Right renal cortex interstitium (tissue), 3 donors: ENCODE measurements at regions not wholly inside any gene's neighbourhood (a gene's known extent, or its start where the extent isn't known, plus 50 kb on each side); places are given as distances from the start of the nearest gene placed in this dataset.

Source experiments
- DNase-seq, 3 donors: peaks; one replicate each; pipeline ENCODE4 v3.0.0-alpha.2; 2013; ENCODE audit warnings: low read depth in 3 of 3, low spot score in 2 of 3

DNA sequence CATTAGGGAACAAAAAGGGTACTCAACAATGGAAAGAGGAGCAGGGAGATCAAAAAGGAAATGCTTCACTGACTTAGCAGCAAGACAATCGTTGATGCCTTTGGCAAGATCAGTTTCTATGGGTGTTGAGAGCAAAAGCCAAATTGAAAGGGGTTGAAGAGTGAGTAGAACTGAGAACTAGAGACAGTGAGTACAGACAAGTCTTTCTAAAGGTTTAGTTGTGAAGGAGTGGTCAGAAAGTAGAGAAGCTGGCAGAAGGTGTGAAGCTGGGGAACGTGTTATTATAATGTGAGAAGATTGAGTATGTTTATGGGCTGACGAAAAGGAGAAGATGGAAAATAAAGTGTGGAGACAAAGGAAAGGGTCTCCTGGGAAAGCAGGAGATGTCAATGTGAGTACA, 221.2 kb upstream of the USP25 start:
- DNase-seq = no peak

DNA sequence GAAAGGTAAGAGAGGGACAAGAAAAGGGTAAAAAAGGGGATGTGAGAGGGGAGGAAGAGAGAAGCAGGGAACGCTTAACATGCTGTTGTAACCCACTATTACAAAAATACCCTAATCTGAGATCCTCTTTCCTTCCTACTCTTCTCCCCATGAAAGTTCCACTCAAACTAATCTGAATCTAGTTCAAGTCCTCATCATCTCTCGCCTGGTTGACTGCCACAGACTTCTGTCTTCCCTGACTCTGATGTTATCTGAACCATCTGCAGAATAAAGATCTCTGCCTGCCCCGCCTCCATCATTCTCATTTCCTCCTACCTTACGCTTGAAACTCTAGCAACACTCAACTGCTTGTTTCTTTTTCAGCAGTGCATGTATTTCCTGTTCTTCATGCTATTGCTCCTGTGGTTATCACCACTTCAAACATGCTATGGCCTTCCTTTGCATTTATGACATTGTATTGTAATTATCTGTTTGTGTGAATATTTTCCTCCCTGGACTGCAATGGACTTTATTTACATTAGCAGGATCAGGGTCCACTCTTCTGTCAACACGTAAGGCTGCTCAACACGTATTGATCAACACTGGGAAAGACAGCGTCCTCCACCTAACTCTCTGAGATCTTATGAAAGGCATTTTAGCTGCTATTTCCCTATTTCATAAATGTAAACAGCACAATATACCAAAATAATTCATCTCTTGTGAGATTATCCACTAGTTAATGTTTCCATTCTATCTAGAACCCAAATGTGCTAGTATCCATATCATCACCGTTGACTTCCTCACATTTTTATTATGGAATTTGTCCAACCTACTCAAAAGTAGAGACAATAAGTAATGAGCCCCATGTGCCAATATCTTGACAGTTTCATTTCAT, 215.5 kb upstream of the USP25 start:
- DNase-seq = no peak

DNA sequence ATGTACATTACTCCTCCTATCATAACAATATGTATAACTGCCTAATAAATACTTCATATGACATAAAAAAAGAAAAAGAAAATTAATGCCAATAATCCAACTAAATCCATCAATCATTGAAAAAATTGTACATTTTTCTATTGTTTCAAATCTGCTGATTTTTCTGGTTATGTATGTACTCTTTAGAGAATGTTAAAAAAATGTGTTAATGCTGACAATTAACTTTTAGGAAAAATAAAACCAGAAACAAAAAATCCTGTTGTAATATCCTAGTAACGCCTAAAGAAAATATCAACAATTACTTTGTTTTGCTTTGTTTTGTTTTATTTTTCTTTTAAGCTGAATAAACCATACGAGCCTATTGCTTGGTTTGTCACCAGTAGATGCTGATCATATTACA, 213.9 kb upstream of the USP25 start:
- no peak for DNase-seq

DNA sequence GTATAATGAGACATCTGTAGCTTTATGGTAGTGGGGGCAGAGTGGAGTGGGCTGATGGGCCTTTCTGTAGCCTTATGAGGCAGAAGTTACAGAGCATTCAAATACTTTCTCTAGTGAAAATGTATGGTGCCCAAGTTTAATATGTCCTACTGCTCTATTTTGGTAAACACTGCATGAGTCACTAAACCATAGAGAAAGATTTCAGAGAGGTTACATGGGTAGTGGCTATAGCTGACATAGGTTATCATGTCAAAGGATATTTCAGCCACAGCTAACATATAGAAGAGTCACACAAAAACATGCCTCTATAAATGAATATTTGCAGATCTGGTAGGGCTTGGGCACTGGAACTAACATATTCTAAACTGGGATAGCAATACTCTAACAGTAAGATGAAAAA, 212.4 kb upstream of the USP25 start:
- no peak for DNase-seq

DNA sequence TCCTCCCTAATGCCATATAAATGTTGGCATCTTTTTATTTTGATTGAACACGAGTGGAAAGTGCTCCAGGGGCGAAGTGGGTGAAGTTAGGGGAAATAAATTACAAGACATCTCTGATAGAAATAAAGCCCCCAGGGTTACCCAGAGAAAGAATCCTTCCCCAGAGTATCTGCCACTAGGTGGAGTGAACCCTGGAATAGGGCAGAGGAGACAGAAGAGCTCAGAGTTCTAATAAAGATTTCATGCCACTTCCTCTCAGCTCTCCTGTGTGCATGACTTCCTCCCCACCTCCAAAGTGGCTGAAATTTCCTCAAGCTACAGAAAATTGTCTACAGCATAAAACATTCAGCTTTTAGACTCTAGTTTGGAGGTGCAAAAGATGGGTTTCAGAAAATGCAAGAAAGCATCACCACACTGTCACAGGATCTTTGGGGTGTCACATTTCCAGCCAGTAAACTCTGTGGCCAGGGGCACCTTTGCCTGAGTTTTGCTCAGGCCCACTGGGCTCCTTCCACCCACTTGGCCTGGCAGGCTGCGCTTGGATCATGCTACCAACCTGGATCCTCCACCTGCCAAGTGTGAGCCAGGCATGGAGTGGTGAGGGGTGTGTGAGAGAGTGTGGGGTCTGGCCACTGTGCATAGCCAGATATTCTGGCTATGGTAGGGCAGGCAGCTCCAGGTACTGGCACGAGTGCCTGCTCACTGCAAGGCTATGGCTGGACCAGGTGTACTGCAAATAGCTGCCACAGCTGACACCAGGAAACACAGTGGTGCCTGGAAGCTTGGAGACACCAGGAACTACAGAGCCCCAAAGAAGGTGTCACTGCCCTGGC, 208.8 kb upstream of the USP25 start:
- DNase-seq = no peak

DNA sequence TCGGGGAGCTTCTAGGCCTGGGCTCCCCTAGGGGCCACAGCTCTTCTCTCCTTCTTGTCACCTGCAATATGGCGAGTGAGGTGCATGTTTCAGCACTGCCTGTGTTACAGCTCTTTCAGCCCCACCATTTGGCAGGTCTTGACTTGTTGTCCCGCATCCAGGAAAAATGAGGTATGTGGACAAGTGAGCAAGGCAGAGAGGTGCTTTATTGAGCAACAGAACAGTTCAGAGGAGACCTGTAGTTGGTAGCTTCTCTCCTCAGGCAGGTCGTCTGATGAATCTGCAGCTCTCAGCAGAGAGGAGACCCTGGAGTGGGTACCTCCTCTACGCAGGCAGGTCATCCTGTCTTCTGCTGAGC, 208.2 kb upstream of the USP25 start:
- no peak for DNase-seq

DNA sequence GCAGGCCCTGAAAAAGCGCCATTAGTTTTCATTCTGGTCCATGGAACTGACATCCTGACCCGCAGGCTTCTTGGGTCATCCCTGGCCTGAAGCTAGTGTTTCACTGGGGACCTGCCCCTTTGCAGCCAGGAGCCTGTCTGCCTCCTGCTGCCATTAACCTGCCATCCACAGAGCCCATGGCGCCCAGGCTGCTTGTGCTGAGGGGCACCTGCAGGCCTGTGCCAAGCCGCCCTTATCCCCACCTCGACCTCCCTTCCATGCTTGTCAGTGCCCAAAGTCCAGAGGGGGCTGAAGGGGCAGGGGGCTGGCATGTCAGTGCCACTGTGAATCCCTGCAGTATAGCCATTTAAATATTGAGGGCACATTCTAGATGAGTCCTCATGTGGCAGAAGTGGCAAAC, 207.6 kb upstream of the USP25 start:
- no peak for DNase-seq

DNA sequence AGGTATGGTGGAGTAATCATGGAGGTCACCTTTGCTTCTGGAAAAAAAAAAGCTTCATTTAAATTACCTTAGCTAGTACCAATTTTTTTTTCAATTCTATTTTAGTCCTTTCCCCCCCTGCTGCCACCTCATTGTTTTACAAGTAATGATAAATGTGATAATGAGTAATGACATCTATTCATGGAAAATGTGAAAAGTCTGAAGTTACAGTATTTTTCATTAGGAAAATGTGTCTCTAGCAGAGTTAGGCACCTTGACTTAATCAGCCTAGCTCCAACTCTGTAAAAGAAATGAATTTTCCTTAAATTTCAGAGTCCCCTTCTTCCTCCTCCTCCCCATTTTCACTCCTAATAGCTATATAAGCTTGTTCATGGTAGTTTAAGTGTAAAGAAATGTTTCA, 204.9 kb upstream of the USP25 start:
- DNase-seq = no peak

DNA sequence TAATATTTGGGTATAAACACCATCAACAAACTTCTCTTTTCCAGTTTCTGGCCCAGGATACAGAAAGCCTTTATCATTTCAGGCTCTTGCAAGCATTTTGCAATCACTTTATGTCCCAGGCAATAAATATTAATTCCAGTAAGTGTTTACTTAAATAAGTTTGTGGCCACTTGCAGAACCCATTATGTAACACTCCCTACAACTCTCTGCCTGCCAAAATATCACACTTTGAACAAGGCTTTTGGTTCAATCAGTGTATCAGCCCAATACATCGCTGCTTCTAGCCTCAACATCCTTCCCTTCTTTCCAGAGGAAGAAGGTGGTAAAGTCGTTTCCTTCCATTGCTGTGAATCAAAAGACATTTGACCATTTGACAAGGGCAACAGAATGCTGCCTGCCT, 203.0 kb upstream of the USP25 start:
- no peak for DNase-seq

DNA sequence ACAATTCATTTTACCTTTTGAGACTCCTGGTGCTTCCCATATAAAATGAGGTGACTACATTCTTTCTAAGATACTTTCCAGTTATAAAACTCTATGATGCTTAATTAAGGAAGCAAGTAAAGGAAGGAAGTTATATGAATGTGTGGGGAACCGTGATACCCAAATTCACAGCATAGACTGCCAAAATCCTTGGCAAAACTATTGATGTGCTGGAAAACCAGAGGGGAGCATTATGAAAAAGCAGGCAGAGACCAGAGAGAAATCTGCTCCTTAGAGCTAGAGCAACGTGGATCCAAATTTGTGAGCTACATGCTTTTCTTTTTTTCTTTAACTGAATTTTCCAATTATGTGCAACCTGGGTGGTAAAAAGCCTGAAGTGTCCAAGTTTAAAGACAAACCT, 201.4 kb upstream of the USP25 start:
- DNase-seq = no peak

DNA sequence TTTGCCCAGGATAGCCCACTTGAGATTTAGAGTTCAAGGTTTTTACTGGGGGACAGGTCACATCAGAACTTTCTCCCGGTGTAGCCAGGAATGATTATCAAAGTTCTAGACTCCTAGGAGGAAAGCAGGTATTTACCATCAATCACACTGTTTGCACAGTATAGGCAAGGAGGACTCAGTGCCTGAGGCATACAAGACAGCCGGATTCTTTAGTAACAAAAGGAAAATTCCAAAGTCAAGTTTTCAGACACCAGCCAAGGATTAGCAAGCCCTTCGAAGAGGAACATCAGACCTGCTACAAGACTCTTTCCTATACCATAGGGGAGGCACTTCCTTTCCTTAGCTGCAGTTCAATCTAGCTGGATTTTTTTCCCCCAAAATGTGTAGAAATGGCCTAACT, 197.8 kb upstream of the USP25 start:
- DNase-seq = no peak

DNA sequence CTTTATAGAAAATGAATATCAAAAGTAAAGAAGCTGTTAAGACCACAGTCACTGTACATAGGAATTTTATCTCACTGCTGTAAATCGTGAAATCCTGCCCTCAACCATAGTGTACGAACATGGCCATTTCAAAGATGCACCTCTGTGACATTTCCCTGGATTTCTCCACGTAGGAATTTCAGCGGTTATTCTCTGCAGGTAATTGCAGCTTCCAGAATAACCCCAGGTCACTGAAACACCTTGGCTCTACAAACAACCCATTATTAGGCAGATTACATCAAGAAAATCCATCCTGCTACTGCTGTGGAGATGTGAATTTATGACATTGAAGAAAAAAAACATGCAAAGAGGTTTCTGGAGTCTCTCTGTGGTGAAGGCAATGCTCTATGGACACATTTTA, 196.2 kb upstream of the USP25 start:
- no peak for DNase-seq

DNA sequence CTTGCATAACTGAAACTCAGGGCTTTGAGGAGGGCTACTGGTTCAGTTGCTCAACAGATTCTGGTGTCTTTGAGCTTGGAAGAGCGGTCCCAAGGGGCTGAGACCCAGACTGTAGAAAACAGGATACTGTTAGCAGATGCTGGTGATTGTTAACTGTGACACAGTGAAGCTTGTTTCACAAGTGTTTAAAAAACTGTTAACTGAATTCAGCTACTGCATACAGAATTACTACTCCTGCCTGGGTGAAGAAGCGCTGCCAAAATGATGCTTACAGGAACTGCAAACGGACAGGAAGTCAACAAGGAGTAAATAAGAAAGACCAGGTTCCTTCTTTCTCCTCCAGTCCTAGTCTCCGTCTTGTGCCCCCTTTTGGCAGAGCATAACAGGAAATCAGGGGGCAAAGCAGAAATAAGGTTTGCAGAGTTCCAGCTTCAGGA, 195.3 kb upstream of the USP25 start:
- DNase-seq = no peak

DNA sequence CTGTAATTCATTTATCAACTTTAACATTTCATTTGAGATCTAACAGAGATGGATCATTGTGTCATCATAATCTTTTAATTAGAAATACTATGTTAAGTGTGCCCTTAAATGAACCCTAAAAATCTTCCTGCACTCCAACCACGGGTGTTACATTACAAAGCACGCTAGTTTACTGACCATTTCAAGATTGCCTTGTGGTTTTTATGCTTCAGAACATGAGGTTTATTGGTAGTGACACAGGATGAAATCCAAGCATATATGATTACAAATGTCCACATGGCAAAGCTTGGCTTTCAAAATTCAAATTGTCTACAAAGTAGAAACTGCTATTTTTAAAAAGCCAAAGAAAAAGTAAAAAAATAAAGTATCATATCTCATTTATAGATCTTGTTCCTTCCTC, 190.4 kb upstream of the USP25 start:
- DNase-seq = no peak

DNA sequence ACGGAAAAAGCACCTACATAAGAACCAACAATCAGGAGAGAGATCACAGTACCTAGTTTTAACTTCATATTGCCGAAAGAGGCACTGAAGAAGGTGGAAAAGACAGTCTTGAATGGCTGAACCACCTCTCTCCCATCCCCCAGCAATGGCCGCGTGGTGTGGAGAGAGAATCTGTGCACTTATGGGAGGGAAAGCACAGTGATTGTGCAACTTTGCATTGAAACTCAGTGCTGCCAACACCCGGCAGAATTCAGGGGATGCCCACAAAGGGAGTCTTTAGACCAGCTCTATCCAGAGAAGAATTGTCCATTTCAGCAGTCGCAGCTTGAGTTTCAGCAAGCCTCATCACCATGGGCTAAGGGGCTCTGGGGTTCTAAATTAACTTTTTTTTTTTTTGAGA, 186.3 kb upstream of the USP25 start:
- DNase-seq = no peak

DNA sequence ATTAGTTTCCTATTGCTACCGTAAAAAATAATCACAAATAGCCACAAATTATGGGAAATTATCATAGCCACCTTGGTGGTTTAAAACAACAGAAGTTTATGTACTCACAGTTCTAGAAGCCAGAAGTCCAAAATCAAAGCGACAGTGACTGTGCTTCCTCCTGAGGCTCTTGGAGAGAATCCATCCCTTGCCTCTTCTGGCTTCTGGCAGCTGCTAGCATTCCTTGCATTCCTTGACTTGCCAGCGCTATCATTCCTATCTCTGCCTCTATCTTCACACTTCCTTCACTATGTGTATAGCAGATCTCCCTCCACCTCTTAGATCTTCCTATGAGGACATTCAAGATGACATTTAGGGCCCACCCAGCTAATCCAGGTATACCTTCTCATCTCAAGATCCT, 180.1 kb upstream of the USP25 start:
- DNase-seq = no peak

DNA sequence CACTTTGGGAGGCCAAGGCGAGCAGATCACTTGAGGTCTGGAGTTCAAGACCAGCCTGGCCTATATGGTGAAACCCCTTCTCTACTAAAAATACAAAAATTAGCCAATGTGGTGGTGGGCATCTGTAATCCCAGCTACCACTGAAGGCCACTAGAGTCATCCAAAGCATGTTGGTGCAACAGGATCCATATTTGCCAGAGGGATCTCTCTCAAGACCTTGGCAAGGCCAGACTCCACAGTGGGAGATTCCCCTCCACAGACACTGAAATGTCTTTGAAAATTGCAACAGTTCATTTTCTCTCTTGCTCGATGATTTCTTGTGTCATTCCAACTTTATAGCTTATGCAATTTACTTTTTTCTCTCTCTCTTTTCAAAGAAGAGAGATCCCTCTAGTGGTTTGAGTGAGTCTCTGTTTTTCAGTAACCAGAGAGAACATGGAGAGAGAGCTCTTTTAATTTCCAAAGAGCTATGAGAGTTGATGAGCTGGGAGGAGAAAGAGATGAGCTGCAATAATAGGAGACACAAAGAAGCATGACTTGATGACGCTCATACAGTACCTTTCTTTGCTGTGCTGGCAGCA, 176.8 kb upstream of the USP25 start:
- no peak for DNase-seq

DNA sequence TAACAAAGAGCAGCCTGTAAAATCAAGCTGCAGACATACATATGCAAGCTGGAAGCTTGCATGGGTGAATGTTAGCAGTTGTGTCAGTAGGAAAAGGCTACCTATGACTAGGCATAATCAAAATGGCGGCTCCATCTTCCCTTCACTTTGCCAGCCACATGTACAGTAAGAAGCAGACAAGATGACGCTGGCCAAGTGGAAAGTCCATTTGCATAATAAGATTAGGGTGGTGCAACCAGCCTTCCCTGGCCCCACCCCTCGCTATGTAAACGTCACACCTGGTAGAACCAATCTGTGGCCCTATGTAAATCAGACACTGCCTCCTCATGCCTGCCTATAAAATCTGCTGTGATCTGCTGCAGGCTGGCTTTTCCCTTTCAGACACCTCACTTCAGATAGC, 171.9 kb upstream of the USP25 start:
- no peak for DNase-seq

DNA sequence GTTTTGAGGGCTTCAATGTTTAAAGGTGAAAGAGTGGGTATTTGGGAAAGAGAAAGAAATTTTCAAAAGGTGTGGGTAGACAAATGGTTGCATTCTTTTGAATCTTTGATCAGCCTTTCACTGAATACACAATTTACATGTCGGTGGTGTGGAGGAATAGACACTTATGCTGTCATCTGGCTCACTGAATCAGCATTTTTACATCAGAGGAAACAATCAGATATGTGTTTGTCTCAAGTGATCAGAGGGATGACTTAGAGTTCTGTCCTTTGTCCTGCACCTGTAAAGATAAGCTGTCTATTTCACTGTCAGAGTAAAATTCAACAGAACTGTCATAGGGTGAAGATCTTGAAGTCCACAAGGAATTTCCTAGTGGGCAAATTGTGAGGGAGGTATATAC, 170.9 kb upstream of the USP25 start:
- DNase-seq = no peak

DNA sequence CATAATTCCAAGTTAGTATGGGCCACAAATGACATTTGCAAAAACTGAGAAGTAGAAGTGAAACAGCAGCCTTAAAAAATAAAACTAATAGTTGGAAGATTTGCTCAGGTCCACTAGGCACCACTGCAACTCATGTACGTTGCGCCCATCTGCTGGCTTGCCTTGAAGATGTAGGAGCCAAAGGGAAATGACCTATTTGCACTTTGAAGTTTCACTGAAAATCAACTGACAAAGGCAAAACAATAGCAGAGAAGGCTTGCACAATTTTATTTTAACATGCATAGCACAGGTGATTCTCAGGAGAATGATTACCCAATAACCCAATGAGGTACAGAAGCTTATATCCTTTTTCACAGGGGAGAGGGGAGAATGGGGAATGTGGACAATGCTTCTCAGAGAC, 170.1 kb upstream of the USP25 start:
- DNase-seq = no peak

DNA sequence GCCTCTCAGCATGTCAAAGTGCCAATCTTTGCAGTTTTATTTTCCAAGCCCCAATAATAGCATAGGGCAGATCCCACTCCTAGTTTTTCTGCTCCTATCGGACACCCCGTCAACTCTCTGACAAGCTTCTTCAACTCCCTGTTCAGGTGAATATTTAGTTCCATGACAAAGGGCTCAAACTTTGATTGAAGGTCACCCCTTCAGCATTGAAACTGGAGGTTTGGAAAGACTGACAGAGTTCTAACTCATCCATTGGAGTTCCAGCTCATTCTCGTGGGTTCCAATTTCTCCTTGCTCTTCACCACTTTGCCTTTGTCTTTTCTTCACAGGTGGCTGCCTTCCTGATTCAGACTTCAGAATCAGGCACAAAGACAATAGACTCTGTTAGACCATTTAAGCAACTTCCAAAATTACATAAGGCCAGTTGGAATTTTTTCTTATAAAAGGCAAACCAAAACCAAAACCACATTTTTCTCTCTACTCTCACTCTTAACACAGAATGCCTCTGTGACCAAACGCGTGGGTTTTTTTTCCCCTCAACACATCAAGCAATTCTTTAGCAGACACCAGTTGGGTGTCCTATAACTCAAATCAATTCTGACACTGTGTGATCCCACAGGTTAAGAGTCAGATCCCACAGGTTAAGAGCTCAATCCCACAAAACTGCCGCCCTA, 169.3 kb upstream of the USP25 start:
- no peak for DNase-seq
